Panc1 (cell line): ENCODE measurements at regions not wholly inside any gene's neighbourhood (a gene's known extent, or its start where the extent isn't known, plus 50 kb on each side); places are given as distances from the start of the nearest gene placed in this dataset.

Source experiments
- ATAC-seq: fragments of 200-7000 bp; cut with Tn5 transposase; 2 replicates; pipeline ENCODE4 v1.9.1; 2020; ENCODE audit warnings: mild to moderate bottlenecking, moderate library complexity
- BruUV-seq: library from RNA; stranded (reverse); fragments of 400-500 nt; replicated peaks from 2 replicates; lab custom pipeline; 2021; lab: Mats Ljungman, UMichigan
- CTCF ChIA-PET: fragments of 300-600 bp; sonication (Branson Sonifier 250); formaldehyde crosslinking; loops from one replicate; lab custom pipeline; 2022; ENCODE audit warnings: antibody characterized with exemption; lab: Charles Lee
- POLR2A ChIA-PET: fragments of 300-600 bp; sonication (Branson Sonifier 250); formaldehyde crosslinking; loops from one replicate; lab custom pipeline; 2022; ENCODE audit warnings: antibody characterized with exemption; lab: Charles Lee
- DNase-seq: peaks from one replicate; pipeline ENCODE4 v3.0.0-alpha.2; 2010; ENCODE audit warnings: low read depth, low spot score
- H3K27ac ChIP-seq: 2 replicates; pipeline ENCODE4 v1.5.1; 2011; ENCODE audit warnings: mild to moderate bottlenecking, low read length, inconsistent platforms
- H3K27me3 ChIP-seq: fragments of 200-500 bp; sonication (Bioruptor generic); 2 replicates; pipeline ENCODE4 v1.6.0; 2014; ENCODE audit warnings: low read length, inconsistent platforms; ENCODE audit not compliant: control insufficient read depth, insufficient read depth
- H3K36me3 ChIP-seq: fragments of 200-500 bp; sonication (Bioruptor generic); 2 replicates; pipeline ENCODE4 v1.5.1; 2014; ENCODE audit warnings: inconsistent platforms, mild to moderate bottlenecking, low read length, moderate library complexity; ENCODE audit not compliant: control insufficient read depth, insufficient read depth
- H3K4me1 ChIP-seq: 2 replicates; pipeline ENCODE4 v1.5.1; 2011; ENCODE audit warnings: inconsistent platforms, mild to moderate bottlenecking, low read length, moderate library complexity; ENCODE audit not compliant: control insufficient read depth, insufficient read depth
- H3K4me3 ChIP-seq, 2 experiments: 2 replicates each; pipeline ENCODE4 v1.5.1; 2011 to 2012; ENCODE audit warnings: low read depth in 2 of 2, low read length in 2 of 2, mild to moderate bottlenecking in 2 of 2, inconsistent platforms in 1 of 2, moderate library complexity in 1 of 2
- H3K9me3 ChIP-seq: fragments of 200-500 bp; sonication (Bioruptor generic); 2 replicates; pipeline ENCODE4 v1.5.1; 2014; ENCODE audit warnings: low read depth, mild to moderate bottlenecking, inconsistent platforms, low read length, moderate library complexity; ENCODE audit not compliant: control insufficient read depth, insufficient read depth
- POLR2AphosphoS5 ChIP-seq: IDR thresholded peaks from 2 replicates; pipeline ENCODE4 v1.6.1; 2012; ENCODE audit warnings: mild to moderate bottlenecking, low read depth, low read length, moderate library complexity
- SIN3A ChIP-seq: IDR thresholded peaks from 2 replicates; pipeline ENCODE4 v1.6.1; 2012; ENCODE audit warnings: low read depth, mild to moderate bottlenecking, low read length, moderate library complexity, borderline replicate concordance; ENCODE audit not compliant: insufficient read depth
- TCF7L2 ChIP-seq: IDR thresholded peaks from 2 replicates; pipeline ENCODE4 v1.6.1; 2011; ENCODE audit warnings: mild to moderate bottlenecking, low read depth, low read length, inconsistent platforms
- in situ Hi-C: cut with HindIII; loops from 2 replicates; pipeline ENCODE4 v1.10.0; 2016; ENCODE audit warnings: low sequenced_read_pairs, low pct_unique_long_range_greater_than_20kb
- intact Hi-C: fragments of 100-400 bp; cut with micrococcal nuclease; formaldehyde crosslinking; loops from one replicate; pipeline ENCODE4 v1.10.0; 2022; ENCODE audit not compliant: unreplicated experiment
- TF ChIP-seq, protein P1 (sequence below), 2 experiments: IDR thresholded peaks; 2 replicates each; pipeline ENCODE4 v1.6.1; 2011 to 2012; ENCODE audit warnings: low read depth in 2 of 2, control low read depth in 1 of 2, low read length in 1 of 2, mild to moderate bottlenecking in 1 of 2, moderate library complexity in 1 of 2; ENCODE audit not compliant: insufficient read depth in 1 of 2
- TF ChIP-seq, protein P2 (sequence below): fragments of 450-650 bp; IDR thresholded peaks from 2 replicates; pipeline ENCODE4 v1.5.1; 2017; ENCODE audit warnings: mild to moderate bottlenecking

DNA sequence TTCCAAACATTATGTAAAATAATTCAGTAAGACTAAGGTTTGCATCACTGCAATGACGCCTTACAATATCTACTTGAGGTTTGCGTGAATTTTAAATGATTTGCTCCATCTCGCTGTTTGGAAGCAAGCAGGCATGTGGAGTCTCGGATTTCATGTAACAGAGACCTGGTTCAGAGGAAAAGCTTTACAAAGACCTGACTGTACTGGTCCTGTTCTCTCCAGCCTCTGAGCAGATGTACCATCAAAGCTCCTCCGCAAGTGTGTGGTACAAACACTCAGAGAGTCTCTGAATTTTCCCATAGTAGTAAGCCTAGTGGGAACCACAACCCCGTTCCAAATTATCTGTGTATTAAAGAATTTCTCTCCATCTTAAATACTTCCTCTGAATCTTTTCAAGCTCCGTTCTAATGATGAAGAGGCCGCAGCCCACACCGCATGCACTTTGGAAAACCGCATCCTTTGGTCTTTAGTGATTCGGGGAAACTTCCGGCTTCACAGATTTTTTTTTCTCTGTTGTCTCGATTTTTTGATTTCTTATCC is 728.1 kb upstream of the SOX11 start:
- BruUV-seq: no TSS peak
- CTCF ChIA-PET: no interaction called here

DNA sequence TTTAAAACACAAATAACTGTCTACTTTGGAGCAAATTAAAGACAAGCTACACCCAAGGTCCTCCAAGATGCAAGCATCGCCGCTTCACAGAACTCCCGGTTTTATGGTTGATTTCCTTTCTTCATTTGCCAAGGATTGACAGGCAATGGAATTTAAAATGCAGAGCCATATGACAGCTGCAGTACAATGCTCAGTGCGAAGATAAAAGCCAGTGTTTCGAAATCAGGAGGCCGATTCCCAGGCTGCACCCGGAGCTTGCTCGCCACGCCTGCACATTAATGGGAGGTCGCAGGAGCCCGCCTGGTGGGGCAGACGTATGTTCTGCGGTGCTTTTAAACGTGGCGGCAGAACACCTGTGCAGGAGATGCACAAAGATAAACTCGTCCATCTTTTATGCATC is 727.6 kb upstream of the SOX11 start:
- intact Hi-C loops: no loop called here
- CTCF ChIA-PET: no interaction called here
- ATAC-seq (no peak), DNase-seq (no peak)
- no peak overlapping the region for H3K4me3 ChIP-seq
- no peaks in the 10 kb centered on the region for H3K4me1 ChIP-seq
- TF ChIP-seq, protein P1, sequence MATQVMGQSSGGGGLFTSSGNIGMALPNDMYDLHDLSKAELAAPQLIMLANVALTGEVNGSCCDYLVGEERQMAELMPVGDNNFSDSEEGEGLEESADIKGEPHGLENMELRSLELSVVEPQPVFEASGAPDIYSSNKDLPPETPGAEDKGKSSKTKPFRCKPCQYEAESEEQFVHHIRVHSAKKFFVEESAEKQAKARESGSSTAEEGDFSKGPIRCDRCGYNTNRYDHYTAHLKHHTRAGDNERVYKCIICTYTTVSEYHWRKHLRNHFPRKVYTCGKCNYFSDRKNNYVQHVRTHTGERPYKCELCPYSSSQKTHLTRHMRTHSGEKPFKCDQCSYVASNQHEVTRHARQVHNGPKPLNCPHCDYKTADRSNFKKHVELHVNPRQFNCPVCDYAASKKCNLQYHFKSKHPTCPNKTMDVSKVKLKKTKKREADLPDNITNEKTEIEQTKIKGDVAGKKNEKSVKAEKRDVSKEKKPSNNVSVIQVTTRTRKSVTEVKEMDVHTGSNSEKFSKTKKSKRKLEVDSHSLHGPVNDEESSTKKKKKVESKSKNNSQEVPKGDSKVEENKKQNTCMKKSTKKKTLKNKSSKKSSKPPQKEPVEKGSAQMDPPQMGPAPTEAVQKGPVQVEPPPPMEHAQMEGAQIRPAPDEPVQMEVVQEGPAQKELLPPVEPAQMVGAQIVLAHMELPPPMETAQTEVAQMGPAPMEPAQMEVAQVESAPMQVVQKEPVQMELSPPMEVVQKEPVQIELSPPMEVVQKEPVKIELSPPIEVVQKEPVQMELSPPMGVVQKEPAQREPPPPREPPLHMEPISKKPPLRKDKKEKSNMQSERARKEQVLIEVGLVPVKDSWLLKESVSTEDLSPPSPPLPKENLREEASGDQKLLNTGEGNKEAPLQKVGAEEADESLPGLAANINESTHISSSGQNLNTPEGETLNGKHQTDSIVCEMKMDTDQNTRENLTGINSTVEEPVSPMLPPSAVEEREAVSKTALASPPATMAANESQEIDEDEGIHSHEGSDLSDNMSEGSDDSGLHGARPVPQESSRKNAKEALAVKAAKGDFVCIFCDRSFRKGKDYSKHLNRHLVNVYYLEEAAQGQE (IDR thresholded peaks at IDR 0.05; ENCODE audit: insufficient read depth in 1 of 2, low read depth in 2 of 2, low read length in 1 of 2): no peak
- TF ChIP-seq TCF7L2 (no peak), SIN3A (no peak), POLR2AphosphoS5 (no peak)
- TF ChIP-seq, protein P2, sequence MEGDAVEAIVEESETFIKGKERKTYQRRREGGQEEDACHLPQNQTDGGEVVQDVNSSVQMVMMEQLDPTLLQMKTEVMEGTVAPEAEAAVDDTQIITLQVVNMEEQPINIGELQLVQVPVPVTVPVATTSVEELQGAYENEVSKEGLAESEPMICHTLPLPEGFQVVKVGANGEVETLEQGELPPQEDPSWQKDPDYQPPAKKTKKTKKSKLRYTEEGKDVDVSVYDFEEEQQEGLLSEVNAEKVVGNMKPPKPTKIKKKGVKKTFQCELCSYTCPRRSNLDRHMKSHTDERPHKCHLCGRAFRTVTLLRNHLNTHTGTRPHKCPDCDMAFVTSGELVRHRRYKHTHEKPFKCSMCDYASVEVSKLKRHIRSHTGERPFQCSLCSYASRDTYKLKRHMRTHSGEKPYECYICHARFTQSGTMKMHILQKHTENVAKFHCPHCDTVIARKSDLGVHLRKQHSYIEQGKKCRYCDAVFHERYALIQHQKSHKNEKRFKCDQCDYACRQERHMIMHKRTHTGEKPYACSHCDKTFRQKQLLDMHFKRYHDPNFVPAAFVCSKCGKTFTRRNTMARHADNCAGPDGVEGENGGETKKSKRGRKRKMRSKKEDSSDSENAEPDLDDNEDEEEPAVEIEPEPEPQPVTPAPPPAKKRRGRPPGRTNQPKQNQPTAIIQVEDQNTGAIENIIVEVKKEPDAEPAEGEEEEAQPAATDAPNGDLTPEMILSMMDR: no peak
- no peaks in the 10 kb centered on the region for H3K9me3 ChIP-seq
- no peaks in the 10 kb centered on the region for H3K27me3 ChIP-seq
- POLR2A ChIA-PET: no interaction called here
- H3K27ac ChIP-seq: no peak overlapping the region
- no peaks in the 10 kb centered on the region for H3K36me3 ChIP-seq
- in situ Hi-C loops: no loop called here
- BruUV-seq: no TSS peak

More for the DNA sequence above, 728.1 kb upstream of the SOX11 start:
- Histone ChIP-seq H3K27me3 (no peaks in the 10 kb centered on the region), H3K9me3 (no peaks in the 10 kb centered on the region), H3K4me1 (no peaks in the 10 kb centered on the region), H3K27ac (no peak overlapping the region), H3K36me3 (no peaks in the 10 kb centered on the region), H3K4me3 (no peak overlapping the region)
- TF ChIP-seq, protein P1 (IDR thresholded peaks at IDR 0.05; ENCODE audit: insufficient read depth in 1 of 2, low read depth in 2 of 2, low read length in 1 of 2): no peak
- TF ChIP-seq SIN3A: no peak
- no peak for TF ChIP-seq POLR2AphosphoS5
- TF ChIP-seq, protein P2: no peak
- no peak for TF ChIP-seq TCF7L2
- DNase-seq: no peak
- in situ Hi-C loops (no loop called here), intact Hi-C loops (no loop called here)
- no peak for ATAC-seq
- POLR2A ChIA-PET: no interaction called here
